Hippocampal formation (tissue), 2 donors: ENCODE measurements at regions not wholly inside any gene's neighbourhood (a gene's known extent, or its start where the extent isn't known, plus 50 kb on each side); places are given as distances from the start of the nearest gene placed in this dataset.
"Not testable (repeated sequence)": the region's sequence is repeated elsewhere in the genome, so short reads cannot be mapped to it uniquely, and the experiment has no call there.

Experiments
- DNase-seq, 2 donors: peaks; one replicate each; lab custom pipeline; 2025; lab: John Stamatoyannopoulos, UW

GRCh38 chr11:121358760-121359159 is 66.2 kb downstream of the SC5D start:
- DNase-seq: peak in 1 of 2 donors; percentile 48

GRCh38 chr11:121359591-121359990 is 67.0 kb downstream of the SC5D start:
- no peak for DNase-seq

GRCh38 chr11:121362955-121363354 is 70.4 kb downstream of the SC5D start:
- not testable (repeated sequence) for DNase-seq

- peak in 1 of 2 donors; percentile 16 for DNase-seq
These were observed 72.7 kb downstream of the SC5D start for GRCh38 chr11:121365304-121365703.

- DNase-seq: no peak
These were observed 73.5 kb downstream of the SC5D start for GRCh38 chr11:121366038-121366437.

GRCh38 chr11:121367001-121367843 is 74.7 kb downstream of the SC5D start:
- DNase-seq: no peak

GRCh38 chr11:121367844-121368225 is 75.3 kb downstream of the SC5D start:
- DNase-seq: no peak

GRCh38 chr11:121368364-121369240 is 76.0 kb downstream of the SC5D start:
- DNase-seq: no peak

- DNase-seq: no peak
These were observed 76.8 kb downstream of the SC5D start for GRCh38 chr11:121369366-121369765.

GRCh38 chr11:121372028-121372427 is 79.5 kb downstream of the SC5D start:
- DNase-seq: no peak

GRCh38 chr11:121372671-121373429 is 79.3 kb upstream of the SORL1 start:
- DNase-seq: no peak

GRCh38 chr11:121374286-121374985 is 77.7 kb upstream of the SORL1 start:
- no peak for DNase-seq

- no peak for DNase-seq
These were observed 76.0 kb upstream of the SORL1 start for GRCh38 chr11:121376130-121376529.

- DNase-seq: not testable (repeated sequence)
These were observed 72.8 kb upstream of the SORL1 start for GRCh38 chr11:121379145-121379810.

GRCh38 chr11:121383716-121384115 is 68.4 kb upstream of the SORL1 start:
- DNase-seq: peak in 1 of 2 donors; percentile 22

- DNase-seq: peak in 1 of 2 donors; percentile 63
These were observed 66.4 kb upstream of the SORL1 start for GRCh38 chr11:121385688-121386087.
